ENCODE measurements at regions not wholly inside any gene's neighbourhood (a gene's known extent, or its start where the extent isn't known, plus 50 kb on each side); places are given as distances from the start of the nearest gene placed in this dataset.

- no peak for DNase-seq
Observed at GRCh38 chr2:150887926-150888325, 373.7 kb downstream of the RBM43 start.

- DNase-seq = no peak
Observed at GRCh38 chr2:150885774-150886386, 375.8 kb downstream of the RBM43 start.

GRCh38 chr2:150885236-150885635 is 376.4 kb downstream of the RBM43 start:
- no peak for DNase-seq

- no peak for DNase-seq
Observed at GRCh38 chr2:150883613-150883895, 378.1 kb downstream of the RBM43 start.

GRCh38 chr2:150882751-150883612 is 378.7 kb downstream of the RBM43 start:
- DNase-seq = no peak

- no peak for DNase-seq
Observed at GRCh38 chr2:150880986-150881385, 380.7 kb downstream of the RBM43 start.

GRCh38 chr2:150878356-150878755 is 383.3 kb downstream of the RBM43 start:
- DNase-seq = no peak

- no peak for DNase-seq
Observed at GRCh38 chr2:150876251-150876950, 385.3 kb downstream of the RBM43 start.

- DNase-seq = no peak
Observed at GRCh38 chr2:150873396-150873772, 385.9 kb upstream of the RND3 start.

GRCh38 chr2:150872756-150873395 is 385.4 kb upstream of the RND3 start:
- DNase-seq = no peak

- no peak for DNase-seq
Observed at GRCh38 chr2:150866431-150866830, 379.0 kb upstream of the RND3 start.

- no peak for DNase-seq
Observed at GRCh38 chr2:150863691-150864090, 376.2 kb upstream of the RND3 start.

GRCh38 chr2:150860301-150860700 is 372.8 kb upstream of the RND3 start:
- peak; percentile 38 for DNase-seq

GRCh38 chr2:150859877-150860276 is 372.4 kb upstream of the RND3 start:
- no peak for DNase-seq

- no peak for DNase-seq
Observed at GRCh38 chr2:150859162-150859561, 371.7 kb upstream of the RND3 start.

- no peak for DNase-seq
Observed at GRCh38 chr2:150858382-150858781, 370.9 kb upstream of the RND3 start.

- DNase-seq = no peak
Observed at GRCh38 chr2:150856596-150857281, 369.3 kb upstream of the RND3 start.

GRCh38 chr2:150853263-150853662 is 365.8 kb upstream of the RND3 start:
- DNase-seq = no peak

- no peak for DNase-seq
Observed at GRCh38 chr2:150850641-150851040, 363.2 kb upstream of the RND3 start.

- no peak for DNase-seq
Observed at GRCh38 chr2:150847578-150847977, 360.1 kb upstream of the RND3 start.

GRCh38 chr2:150846691-150847090 is 359.2 kb upstream of the RND3 start:
- DNase-seq = no peak

GRCh38 chr2:150832686-150833085 is 345.2 kb upstream of the RND3 start:
- DNase-seq = no peak

- DNase-seq = no peak
Observed at GRCh38 chr2:150824118-150824517, 336.7 kb upstream of the RND3 start.

All from NCI-H1105 treated with DMSO at 0.1 percent for 48 hours (cell line).